Liver (tissue), 1 donor: ENCODE measurements at regions not wholly inside any gene's neighbourhood (a gene's known extent, or its start where the extent isn't known, plus 50 kb on each side); places are given as distances from the start of the nearest gene placed in this dataset. TPM values are rescaled to one million over a fixed set of nuclear protein-coding genes. Genes with fewer than 3 reads are reported as not detected.

Experiments
- small RNA-seq: library from RNA; depleted of rRNA; stranded (forward); fragments of <200 nt; gene quantifications from one replicate; pipeline ENCODE3, GENCODE V24; 2014

Small RNA genes in the stretch of these regions (small RNA-seq; reads per million reads assigned to genes)
- not detected for gene AL031183.1
- gene RF00012, result not detected
- not detected for gene RF00088
- not detected for gene RN7SL93P
- not detected for gene RNU1-57P
- gene RNU6-1015P, result not detected
